PC-3 (cell line): ENCODE measurements at regions not wholly inside any gene's neighbourhood (a gene's known extent, or its start where the extent isn't known, plus 50 kb on each side); places are given as distances from the start of the nearest gene placed in this dataset.

ENCODE experiments used
- CTCF ChIP-seq: fragments of 300-600 bp; sonication (generic); conservative IDR thresholded peaks from 2 replicates; pipeline ENCODE4 v1.5.1; 2017; ENCODE audit warnings: antibody characterized with exemption, low read depth, mild to moderate bottlenecking, low read length
- EZH2 ChIP-seq: fragments of 300-600 bp; sonication (generic); IDR thresholded peaks from one replicate; pipeline ENCODE4 v1.6.1; 2017; ENCODE audit warnings: antibody characterized with exemption, mild to moderate bottlenecking, low read length; ENCODE audit not compliant: unreplicated experiment

- TF ChIP-seq CTCF (no peak), EZH2 (no peak)
Observed at GRCh38 chr13:19050901-19051300, 130.7 kb downstream of the TUBA3C start.
